ENCODE measurements at regions not wholly inside any gene's neighbourhood (a gene's known extent, or its start where the extent isn't known, plus 50 kb on each side); places are given as distances from the start of the nearest gene placed in this dataset.

DNA sequence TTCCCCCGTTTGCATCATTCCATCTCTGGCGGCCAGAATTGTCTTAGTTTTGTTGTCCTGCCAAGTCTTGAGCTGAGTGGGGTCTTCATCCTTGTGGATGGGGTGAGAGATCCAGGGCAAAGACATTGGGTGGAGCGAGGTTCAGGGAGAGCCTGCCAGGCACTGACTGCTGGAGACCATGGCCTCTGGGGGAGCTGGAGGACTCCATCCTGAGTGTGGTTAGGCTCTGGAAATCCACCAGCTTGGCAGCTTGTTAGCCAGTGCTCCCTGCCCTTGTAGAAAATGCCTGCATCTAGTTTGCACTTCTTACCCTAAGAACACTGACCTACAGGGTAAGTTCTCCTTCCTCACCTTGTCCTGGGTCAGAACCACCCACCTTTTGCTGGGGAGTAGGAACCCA lies 97.2 kb upstream of the ZNF536 start (continued):
- TF ChIP-seq, protein P1, sequence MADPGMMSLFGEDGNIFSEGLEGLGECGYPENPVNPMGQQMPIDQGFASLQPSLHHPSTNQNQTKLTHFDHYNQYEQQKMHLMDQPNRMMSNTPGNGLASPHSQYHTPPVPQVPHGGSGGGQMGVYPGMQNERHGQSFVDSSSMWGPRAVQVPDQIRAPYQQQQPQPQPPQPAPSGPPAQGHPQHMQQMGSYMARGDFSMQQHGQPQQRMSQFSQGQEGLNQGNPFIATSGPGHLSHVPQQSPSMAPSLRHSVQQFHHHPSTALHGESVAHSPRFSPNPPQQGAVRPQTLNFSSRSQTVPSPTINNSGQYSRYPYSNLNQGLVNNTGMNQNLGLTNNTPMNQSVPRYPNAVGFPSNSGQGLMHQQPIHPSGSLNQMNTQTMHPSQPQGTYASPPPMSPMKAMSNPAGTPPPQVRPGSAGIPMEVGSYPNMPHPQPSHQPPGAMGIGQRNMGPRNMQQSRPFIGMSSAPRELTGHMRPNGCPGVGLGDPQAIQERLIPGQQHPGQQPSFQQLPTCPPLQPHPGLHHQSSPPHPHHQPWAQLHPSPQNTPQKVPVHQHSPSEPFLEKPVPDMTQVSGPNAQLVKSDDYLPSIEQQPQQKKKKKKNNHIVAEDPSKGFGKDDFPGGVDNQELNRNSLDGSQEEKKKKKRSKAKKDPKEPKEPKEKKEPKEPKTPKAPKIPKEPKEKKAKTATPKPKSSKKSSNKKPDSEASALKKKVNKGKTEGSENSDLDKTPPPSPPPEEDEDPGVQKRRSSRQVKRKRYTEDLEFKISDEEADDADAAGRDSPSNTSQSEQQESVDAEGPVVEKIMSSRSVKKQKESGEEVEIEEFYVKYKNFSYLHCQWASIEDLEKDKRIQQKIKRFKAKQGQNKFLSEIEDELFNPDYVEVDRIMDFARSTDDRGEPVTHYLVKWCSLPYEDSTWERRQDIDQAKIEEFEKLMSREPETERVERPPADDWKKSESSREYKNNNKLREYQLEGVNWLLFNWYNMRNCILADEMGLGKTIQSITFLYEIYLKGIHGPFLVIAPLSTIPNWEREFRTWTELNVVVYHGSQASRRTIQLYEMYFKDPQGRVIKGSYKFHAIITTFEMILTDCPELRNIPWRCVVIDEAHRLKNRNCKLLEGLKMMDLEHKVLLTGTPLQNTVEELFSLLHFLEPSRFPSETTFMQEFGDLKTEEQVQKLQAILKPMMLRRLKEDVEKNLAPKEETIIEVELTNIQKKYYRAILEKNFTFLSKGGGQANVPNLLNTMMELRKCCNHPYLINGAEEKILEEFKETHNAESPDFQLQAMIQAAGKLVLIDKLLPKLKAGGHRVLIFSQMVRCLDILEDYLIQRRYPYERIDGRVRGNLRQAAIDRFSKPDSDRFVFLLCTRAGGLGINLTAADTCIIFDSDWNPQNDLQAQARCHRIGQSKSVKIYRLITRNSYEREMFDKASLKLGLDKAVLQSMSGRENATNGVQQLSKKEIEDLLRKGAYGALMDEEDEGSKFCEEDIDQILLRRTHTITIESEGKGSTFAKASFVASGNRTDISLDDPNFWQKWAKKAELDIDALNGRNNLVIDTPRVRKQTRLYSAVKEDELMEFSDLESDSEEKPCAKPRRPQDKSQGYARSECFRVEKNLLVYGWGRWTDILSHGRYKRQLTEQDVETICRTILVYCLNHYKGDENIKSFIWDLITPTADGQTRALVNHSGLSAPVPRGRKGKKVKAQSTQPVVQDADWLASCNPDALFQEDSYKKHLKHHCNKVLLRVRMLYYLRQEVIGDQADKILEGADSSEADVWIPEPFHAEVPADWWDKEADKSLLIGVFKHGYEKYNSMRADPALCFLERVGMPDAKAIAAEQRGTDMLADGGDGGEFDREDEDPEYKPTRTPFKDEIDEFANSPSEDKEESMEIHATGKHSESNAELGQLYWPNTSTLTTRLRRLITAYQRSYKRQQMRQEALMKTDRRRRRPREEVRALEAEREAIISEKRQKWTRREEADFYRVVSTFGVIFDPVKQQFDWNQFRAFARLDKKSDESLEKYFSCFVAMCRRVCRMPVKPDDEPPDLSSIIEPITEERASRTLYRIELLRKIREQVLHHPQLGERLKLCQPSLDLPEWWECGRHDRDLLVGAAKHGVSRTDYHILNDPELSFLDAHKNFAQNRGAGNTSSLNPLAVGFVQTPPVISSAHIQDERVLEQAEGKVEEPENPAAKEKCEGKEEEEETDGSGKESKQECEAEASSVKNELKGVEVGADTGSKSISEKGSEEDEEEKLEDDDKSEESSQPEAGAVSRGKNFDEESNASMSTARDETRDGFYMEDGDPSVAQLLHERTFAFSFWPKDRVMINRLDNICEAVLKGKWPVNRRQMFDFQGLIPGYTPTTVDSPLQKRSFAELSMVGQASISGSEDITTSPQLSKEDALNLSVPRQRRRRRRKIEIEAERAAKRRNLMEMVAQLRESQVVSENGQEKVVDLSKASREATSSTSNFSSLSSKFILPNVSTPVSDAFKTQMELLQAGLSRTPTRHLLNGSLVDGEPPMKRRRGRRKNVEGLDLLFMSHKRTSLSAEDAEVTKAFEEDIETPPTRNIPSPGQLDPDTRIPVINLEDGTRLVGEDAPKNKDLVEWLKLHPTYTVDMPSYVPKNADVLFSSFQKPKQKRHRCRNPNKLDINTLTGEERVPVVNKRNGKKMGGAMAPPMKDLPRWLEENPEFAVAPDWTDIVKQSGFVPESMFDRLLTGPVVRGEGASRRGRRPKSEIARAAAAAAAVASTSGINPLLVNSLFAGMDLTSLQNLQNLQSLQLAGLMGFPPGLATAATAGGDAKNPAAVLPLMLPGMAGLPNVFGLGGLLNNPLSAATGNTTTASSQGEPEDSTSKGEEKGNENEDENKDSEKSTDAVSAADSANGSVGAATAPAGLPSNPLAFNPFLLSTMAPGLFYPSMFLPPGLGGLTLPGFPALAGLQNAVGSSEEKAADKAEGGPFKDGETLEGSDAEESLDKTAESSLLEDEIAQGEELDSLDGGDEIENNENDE (IDR thresholded peaks at IDR 0.05; ENCODE audit: insufficient replicate concordance, low read length) = no peak
- TF ChIP-seq RNF2 (IDR thresholded peaks at IDR 0.05; ENCODE audit: borderline replicate concordance, low read depth, low read length, missing control alignments, poor library complexity, severe bottlenecking) = no peak
- no peak for TF ChIP-seq BCL11A (IDR thresholded peaks at IDR 0.05; ENCODE audit: low read depth in 2 of 2, low read length in 2 of 2)
- no peak for TF ChIP-seq EGR1 (IDR thresholded peaks at IDR 0.05; ENCODE audit: borderline replicate concordance, low read depth, low read length)
- no peak for TF ChIP-seq JUN (IDR thresholded peaks at IDR 0.05; ENCODE audit: low read depth, low read length)
- no peak for TF ChIP-seq CTBP2 (IDR thresholded peaks at IDR 0.05; ENCODE audit: borderline replicate concordance, insufficient read depth, insufficient read length, low read length)
- TF ChIP-seq POU5F1 (IDR thresholded peaks at IDR 0.05; ENCODE audit: low read depth, low read length) = no peak
- TF ChIP-seq, protein P2, sequence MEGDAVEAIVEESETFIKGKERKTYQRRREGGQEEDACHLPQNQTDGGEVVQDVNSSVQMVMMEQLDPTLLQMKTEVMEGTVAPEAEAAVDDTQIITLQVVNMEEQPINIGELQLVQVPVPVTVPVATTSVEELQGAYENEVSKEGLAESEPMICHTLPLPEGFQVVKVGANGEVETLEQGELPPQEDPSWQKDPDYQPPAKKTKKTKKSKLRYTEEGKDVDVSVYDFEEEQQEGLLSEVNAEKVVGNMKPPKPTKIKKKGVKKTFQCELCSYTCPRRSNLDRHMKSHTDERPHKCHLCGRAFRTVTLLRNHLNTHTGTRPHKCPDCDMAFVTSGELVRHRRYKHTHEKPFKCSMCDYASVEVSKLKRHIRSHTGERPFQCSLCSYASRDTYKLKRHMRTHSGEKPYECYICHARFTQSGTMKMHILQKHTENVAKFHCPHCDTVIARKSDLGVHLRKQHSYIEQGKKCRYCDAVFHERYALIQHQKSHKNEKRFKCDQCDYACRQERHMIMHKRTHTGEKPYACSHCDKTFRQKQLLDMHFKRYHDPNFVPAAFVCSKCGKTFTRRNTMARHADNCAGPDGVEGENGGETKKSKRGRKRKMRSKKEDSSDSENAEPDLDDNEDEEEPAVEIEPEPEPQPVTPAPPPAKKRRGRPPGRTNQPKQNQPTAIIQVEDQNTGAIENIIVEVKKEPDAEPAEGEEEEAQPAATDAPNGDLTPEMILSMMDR (IDR thresholded peaks at IDR 0.05; ENCODE audit: control extremely low read depth in 1 of 3, insufficient read depth in 1 of 3, low read depth in 1 of 3, low read length in 3 of 3) = no peak

All from H1 (cell line).